ENCODE measurements at regions not wholly inside any gene's neighbourhood (a gene's known extent, or its start where the extent isn't known, plus 50 kb on each side); places are given as distances from the start of the nearest gene placed in this dataset.
A peak's percentile ranks its signal among the peaks of the same experiment; 100 is the strongest.
"Not testable (repeated sequence)": the region's sequence is repeated elsewhere in the genome, so short reads cannot be mapped to it uniquely, and the experiment has no call there.

- H3K27me3 ChIP-seq (ENCODE audit: control insufficient read depth, insufficient read depth, low read length): no peaks in the 10 kb centered on the region
- no peak overlapping the region for H3K4me3 ChIP-seq (ENCODE audit: insufficient read depth, low read depth, low read length)
- H3K36me3 ChIP-seq (replicated peaks; ENCODE audit: control insufficient read depth, insufficient read depth, low read length): no peaks in the 10 kb centered on the region
- no peak for DNase-seq
Observed at GRCh38 chr2:3899536-3900155, 196.3 kb downstream of the DCDC2C start.

- Histone ChIP-seq H3K4me3 (ENCODE audit: insufficient read depth, low read depth, low read length) (no peak overlapping the region), H3K27me3 (ENCODE audit: control insufficient read depth, insufficient read depth, low read length) (no peaks in the 10 kb centered on the region), H3K36me3 (replicated peaks; ENCODE audit: control insufficient read depth, insufficient read depth, low read length) (no peaks in the 10 kb centered on the region)
- DNase-seq: no peak
Observed at GRCh38 chr2:3902131-3902530, 198.8 kb downstream of the DCDC2C start.

DNA sequence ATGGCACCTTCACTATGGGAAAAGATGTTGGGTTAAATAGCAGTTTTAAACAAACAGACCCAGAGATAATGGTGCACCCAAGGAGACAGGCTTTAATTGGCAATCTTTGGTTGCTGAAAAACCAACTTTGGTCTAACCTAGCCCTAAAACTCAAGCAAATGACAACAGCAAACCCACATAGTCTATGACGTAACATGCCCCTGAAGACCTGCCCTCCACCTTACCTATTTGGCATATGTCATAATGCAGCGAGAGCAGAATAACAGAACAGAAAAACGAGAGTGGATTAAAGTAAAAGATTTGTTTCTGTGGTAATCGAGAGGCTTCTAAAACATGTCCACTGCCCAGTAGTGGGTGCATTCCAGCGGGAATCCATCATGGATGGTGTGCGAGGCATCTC, 200.7 kb downstream of the DCDC2C start:
- DNase-seq: no peak
- H3K36me3 ChIP-seq (replicated peaks; ENCODE audit: control insufficient read depth, insufficient read depth, low read length): no peaks in the 10 kb centered on the region
- no peak overlapping the region for H3K4me3 ChIP-seq (ENCODE audit: insufficient read depth, low read depth, low read length)
- H3K27me3 ChIP-seq (ENCODE audit: control insufficient read depth, insufficient read depth, low read length): no peaks in the 10 kb centered on the region

- H3K27me3 ChIP-seq (ENCODE audit: control insufficient read depth, insufficient read depth, low read length); H3K4me3 ChIP-seq (ENCODE audit: insufficient read depth, low read depth, low read length); H3K36me3 ChIP-seq (replicated peaks; ENCODE audit: control insufficient read depth, insufficient read depth, low read length); DNase-seq: not testable (repeated sequence)
Observed at GRCh38 chr2:3908498-3908897, 205.1 kb downstream of the DCDC2C start.

DNA sequence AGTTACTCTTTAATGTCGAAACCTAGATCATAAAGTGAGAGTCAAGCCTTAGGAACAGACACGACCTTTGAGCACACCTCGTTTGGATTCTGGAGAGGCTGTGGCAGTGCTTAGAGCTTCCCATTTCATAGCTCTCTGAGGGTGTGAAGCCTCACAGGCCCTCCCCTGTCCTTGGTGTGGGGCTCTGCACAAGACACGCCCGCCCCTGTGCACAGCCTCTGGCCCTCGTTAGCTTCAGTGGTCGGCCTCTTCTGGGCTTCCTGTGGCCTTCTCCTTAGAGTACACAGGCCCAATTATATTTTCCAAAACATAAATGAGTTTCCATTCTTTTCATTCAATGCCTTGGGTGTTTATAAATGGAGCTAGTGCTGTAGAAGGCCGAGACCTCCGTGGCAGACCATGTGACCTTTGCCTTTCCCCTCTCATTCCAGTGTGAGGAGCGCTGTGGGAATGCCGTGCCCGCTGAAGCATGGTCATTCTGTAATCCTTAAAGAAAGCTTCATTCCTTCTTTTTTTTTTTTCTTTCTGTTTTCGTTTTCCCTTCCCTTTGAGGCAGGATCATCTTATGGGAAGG, 208.6 kb downstream of the DCDC2C start:
- DNase-seq: peak; percentile 2
- no peak overlapping the region for H3K4me3 ChIP-seq (ENCODE audit: insufficient read depth, low read depth, low read length)
- no peaks in the 10 kb centered on the region for H3K36me3 ChIP-seq (replicated peaks; ENCODE audit: control insufficient read depth, insufficient read depth, low read length)
- no peaks in the 10 kb centered on the region for H3K27me3 ChIP-seq (ENCODE audit: control insufficient read depth, insufficient read depth, low read length)

DNA sequence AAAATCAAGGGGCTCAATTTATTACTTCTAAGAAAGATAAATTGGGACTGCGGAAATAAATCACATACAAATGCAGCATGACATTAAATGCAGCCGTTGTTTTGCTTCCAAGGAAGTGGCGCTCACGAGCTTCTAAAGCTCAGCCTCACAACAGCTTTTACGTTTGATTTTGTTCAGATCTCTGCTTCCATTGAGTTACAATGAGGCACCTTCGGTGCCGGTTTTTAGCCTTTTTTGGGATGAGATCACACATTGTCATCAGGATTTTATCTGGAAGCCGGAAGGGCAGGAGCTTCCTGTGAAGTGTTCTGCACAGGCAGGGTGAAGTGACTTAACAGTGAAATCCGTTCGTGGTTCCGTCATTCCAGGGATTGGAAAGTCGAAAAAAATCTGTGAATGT, 209.8 kb downstream of the DCDC2C start:
- DNase-seq: peak; percentile 4
- H3K36me3 ChIP-seq (replicated peaks; ENCODE audit: control insufficient read depth, insufficient read depth, low read length): no peaks in the 10 kb centered on the region
- no peak overlapping the region for H3K4me3 ChIP-seq (ENCODE audit: insufficient read depth, low read depth, low read length)
- no peaks in the 10 kb centered on the region for H3K27me3 ChIP-seq (ENCODE audit: control insufficient read depth, insufficient read depth, low read length)

GRCh38 chr2:3914241-3914640, 210.9 kb downstream of the DCDC2C start:
- Histone ChIP-seq H3K27me3 (ENCODE audit: control insufficient read depth, insufficient read depth, low read length) (no peaks in the 10 kb centered on the region), H3K4me3 (ENCODE audit: insufficient read depth, low read depth, low read length) (no peak overlapping the region), H3K36me3 (replicated peaks; ENCODE audit: control insufficient read depth, insufficient read depth, low read length) (no peaks in the 10 kb centered on the region)
- peak; percentile 5 for DNase-seq

- H3K27me3 ChIP-seq (ENCODE audit: control insufficient read depth, insufficient read depth, low read length): no peaks in the 10 kb centered on the region
- DNase-seq: peak; percentile 56
- H3K36me3 ChIP-seq (replicated peaks; ENCODE audit: control insufficient read depth, insufficient read depth, low read length): no peaks in the 10 kb centered on the region
- H3K4me3 ChIP-seq (ENCODE audit: insufficient read depth, low read depth, low read length): no peak overlapping the region
Observed at GRCh38 chr2:3927031-3927430, 223.7 kb downstream of the DCDC2C start.

DNA sequence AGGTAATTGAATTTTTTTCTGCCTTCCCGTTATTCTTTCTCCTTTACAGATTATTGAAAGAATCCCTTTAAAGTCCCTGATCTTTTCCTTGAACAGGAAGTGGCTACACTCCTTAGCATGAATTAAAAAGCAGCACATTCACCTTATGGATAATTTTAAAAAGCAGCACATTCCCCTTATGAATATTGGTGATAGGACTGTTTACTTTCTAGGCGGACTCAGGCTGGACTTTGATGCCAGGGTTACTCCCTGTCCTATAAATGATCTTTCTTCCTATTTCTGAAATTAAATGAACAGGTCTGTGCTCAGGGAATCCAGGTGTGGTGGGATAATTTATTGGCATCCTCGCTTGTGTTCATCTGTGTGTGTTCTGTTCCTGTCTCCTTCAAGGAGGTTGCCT, 226.0 kb downstream of the DCDC2C start:
- Histone ChIP-seq H3K4me3 (ENCODE audit: insufficient read depth, low read depth, low read length) (no peak overlapping the region), H3K27me3 (ENCODE audit: control insufficient read depth, insufficient read depth, low read length) (no peaks in the 10 kb centered on the region), H3K36me3 (replicated peaks; ENCODE audit: control insufficient read depth, insufficient read depth, low read length) (no peaks in the 10 kb centered on the region)
- DNase-seq: no peak

GRCh38 chr2:3930246-3930645, 226.9 kb downstream of the DCDC2C start:
- no peak for DNase-seq
- Histone ChIP-seq H3K27me3 (ENCODE audit: control insufficient read depth, insufficient read depth, low read length) (no peaks in the 10 kb centered on the region), H3K36me3 (replicated peaks; ENCODE audit: control insufficient read depth, insufficient read depth, low read length) (no peaks in the 10 kb centered on the region), H3K4me3 (ENCODE audit: insufficient read depth, low read depth, low read length) (no peak overlapping the region)

- H3K36me3 ChIP-seq (replicated peaks; ENCODE audit: control insufficient read depth, insufficient read depth, low read length): no peaks in the 10 kb centered on the region
- DNase-seq: no peak
- H3K27me3 ChIP-seq (ENCODE audit: control insufficient read depth, insufficient read depth, low read length): no peaks in the 10 kb centered on the region
- H3K4me3 ChIP-seq (ENCODE audit: insufficient read depth, low read depth, low read length): no peak overlapping the region
Observed at GRCh38 chr2:3940661-3941060, 237.3 kb downstream of the DCDC2C start.

GRCh38 chr2:3942841-3943240, 239.5 kb downstream of the DCDC2C start:
- H3K27me3 ChIP-seq (ENCODE audit: control insufficient read depth, insufficient read depth, low read length): no peaks in the 10 kb centered on the region
- peak; percentile 36 for DNase-seq
- H3K4me3 ChIP-seq (ENCODE audit: insufficient read depth, low read depth, low read length): no peak overlapping the region
- H3K36me3 ChIP-seq (replicated peaks; ENCODE audit: control insufficient read depth, insufficient read depth, low read length): no peaks in the 10 kb centered on the region

DNA sequence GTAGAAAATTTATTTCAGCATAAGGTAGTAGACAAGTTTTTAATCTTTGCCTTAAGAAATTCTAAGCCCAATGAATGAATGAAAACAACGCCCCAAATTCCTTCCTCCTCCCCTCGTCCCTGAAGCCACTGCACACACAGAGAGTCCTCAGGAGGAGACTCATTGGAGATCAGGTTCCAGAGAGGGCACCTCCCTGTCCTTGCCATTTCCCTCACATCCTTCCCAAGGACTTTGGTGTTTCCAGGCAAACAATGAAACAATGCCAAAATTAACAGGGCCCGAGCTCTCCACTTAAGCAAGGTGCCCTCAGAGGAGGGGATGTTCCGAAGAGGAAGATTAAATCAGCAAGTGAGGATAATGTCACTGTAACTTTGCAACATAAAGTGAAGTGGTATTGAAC, 240.7 kb downstream of the DCDC2C start:
- no peak overlapping the region for H3K4me3 ChIP-seq (ENCODE audit: insufficient read depth, low read depth, low read length)
- no peaks in the 10 kb centered on the region for H3K36me3 ChIP-seq (replicated peaks; ENCODE audit: control insufficient read depth, insufficient read depth, low read length)
- no peak for DNase-seq
- no peaks in the 10 kb centered on the region for H3K27me3 ChIP-seq (ENCODE audit: control insufficient read depth, insufficient read depth, low read length)

- no peaks in the 10 kb centered on the region for H3K36me3 ChIP-seq (replicated peaks; ENCODE audit: control insufficient read depth, insufficient read depth, low read length)
- H3K27me3 ChIP-seq (ENCODE audit: control insufficient read depth, insufficient read depth, low read length): no peaks in the 10 kb centered on the region
- H3K4me3 ChIP-seq (ENCODE audit: insufficient read depth, low read depth, low read length): no peak overlapping the region
- no peak for DNase-seq
Observed at GRCh38 chr2:3944841-3945240, 241.5 kb downstream of the DCDC2C start.

DNA sequence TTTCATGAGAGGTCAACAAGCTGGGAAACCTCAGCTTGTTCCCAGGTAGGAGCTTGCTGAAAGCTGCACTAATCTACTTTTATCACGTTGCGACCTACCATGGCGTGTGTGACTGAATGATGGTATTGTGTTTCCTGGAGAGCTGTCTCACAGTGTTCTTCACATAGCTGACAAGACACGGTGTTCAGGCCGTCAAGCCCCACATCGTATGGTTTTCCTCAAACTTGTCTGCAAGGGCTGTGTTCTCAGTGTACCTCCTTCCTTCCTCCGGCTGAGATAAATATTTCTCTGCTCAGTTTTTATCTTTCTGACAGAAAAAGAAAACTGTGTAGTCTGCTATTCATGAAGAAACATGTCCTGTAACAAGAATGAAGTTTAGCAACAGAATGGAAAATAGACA, 244.8 kb downstream of the DCDC2C start:
- no peaks in the 10 kb centered on the region for H3K27me3 ChIP-seq (ENCODE audit: control insufficient read depth, insufficient read depth, low read length)
- no peak overlapping the region for H3K4me3 ChIP-seq (ENCODE audit: insufficient read depth, low read depth, low read length)
- DNase-seq: no peak
- no peaks in the 10 kb centered on the region for H3K36me3 ChIP-seq (replicated peaks; ENCODE audit: control insufficient read depth, insufficient read depth, low read length)
